ENCODE measurements at regions not wholly inside any gene's neighbourhood (a gene's known extent, or its start where the extent isn't known, plus 50 kb on each side); places are given as distances from the start of the nearest gene placed in this dataset.

GRCh38 chr13:87035526-87035925, 635.6 kb upstream of the SLITRK5 start:
- TF ChIP-seq, protein P1, sequence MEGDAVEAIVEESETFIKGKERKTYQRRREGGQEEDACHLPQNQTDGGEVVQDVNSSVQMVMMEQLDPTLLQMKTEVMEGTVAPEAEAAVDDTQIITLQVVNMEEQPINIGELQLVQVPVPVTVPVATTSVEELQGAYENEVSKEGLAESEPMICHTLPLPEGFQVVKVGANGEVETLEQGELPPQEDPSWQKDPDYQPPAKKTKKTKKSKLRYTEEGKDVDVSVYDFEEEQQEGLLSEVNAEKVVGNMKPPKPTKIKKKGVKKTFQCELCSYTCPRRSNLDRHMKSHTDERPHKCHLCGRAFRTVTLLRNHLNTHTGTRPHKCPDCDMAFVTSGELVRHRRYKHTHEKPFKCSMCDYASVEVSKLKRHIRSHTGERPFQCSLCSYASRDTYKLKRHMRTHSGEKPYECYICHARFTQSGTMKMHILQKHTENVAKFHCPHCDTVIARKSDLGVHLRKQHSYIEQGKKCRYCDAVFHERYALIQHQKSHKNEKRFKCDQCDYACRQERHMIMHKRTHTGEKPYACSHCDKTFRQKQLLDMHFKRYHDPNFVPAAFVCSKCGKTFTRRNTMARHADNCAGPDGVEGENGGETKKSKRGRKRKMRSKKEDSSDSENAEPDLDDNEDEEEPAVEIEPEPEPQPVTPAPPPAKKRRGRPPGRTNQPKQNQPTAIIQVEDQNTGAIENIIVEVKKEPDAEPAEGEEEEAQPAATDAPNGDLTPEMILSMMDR (IDR thresholded peaks at IDR 0.05), result no peak
- TF ChIP-seq EP300 (IDR thresholded peaks at IDR 0.05) (no peak), POLR2A (IDR thresholded peaks at IDR 0.05) (no peak)
